ENCODE measurements at regions not wholly inside any gene's neighbourhood (a gene's known extent, or its start where the extent isn't known, plus 50 kb on each side); places are given as distances from the start of the nearest gene placed in this dataset.

DNA sequence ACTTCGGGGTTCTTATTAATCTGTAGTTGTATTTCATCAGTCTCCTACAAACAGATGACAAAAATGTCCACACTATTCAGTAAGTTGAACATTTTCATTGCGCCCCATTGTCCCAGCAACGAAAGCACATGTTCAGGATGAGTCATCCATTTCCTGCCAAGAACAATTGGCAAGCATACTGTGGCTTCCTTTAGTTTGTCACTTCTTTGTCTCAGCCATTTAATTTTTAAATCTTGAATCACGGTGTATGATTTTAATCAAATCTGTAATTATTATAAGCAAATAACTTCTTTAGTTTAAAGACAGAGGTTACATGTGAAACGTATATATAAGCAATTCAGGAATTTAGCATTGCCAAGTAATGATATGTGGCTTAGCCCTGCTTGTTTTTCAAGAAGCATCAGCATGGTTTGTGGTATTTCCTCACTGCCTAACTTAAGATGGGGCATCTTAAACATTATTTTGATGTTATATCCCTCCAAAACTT, 211.3 kb upstream of the KRR1 start:
- H3K4me3 ChIP-seq (ENCODE audit: low read depth, low read length): no peak overlapping the region
- DNase-seq (ENCODE audit: low read depth): no peak
- H3K27me3 ChIP-seq (ENCODE audit: control insufficient read depth, insufficient read depth, low read length): no peaks in the 10 kb centered on the region
- H3K36me3 ChIP-seq (ENCODE audit: control insufficient read depth, insufficient read depth, low read length): no peaks in the 10 kb centered on the region
- no peak for TF ChIP-seq CTCF (IDR thresholded peaks at IDR 0.05; ENCODE audit: insufficient read depth, low read length, poor library complexity, severe bottlenecking)

- H3K36me3 ChIP-seq (ENCODE audit: control insufficient read depth, insufficient read depth, low read length): no peaks in the 10 kb centered on the region
- TF ChIP-seq CTCF (IDR thresholded peaks at IDR 0.05; ENCODE audit: insufficient read depth, low read length, poor library complexity, severe bottlenecking): no peak
- DNase-seq (ENCODE audit: low read depth): no peak
- no peak overlapping the region for H3K4me3 ChIP-seq (ENCODE audit: low read depth, low read length)
- H3K27me3 ChIP-seq (ENCODE audit: control insufficient read depth, insufficient read depth, low read length): no peaks in the 10 kb centered on the region
These were observed 210.4 kb upstream of the KRR1 start for GRCh38 chr12:75721796-75722195.

GRCh38 chr12:75720812-75721641, 209.6 kb upstream of the KRR1 start:
- Histone ChIP-seq H3K36me3 (ENCODE audit: control insufficient read depth, insufficient read depth, low read length) (no peaks in the 10 kb centered on the region), H3K4me3 (ENCODE audit: low read depth, low read length) (no peak overlapping the region), H3K27me3 (ENCODE audit: control insufficient read depth, insufficient read depth, low read length) (no peaks in the 10 kb centered on the region)
- TF ChIP-seq CTCF (IDR thresholded peaks at IDR 0.05; ENCODE audit: insufficient read depth, low read length, poor library complexity, severe bottlenecking): no peak
- no peak for DNase-seq (ENCODE audit: low read depth)

DNA sequence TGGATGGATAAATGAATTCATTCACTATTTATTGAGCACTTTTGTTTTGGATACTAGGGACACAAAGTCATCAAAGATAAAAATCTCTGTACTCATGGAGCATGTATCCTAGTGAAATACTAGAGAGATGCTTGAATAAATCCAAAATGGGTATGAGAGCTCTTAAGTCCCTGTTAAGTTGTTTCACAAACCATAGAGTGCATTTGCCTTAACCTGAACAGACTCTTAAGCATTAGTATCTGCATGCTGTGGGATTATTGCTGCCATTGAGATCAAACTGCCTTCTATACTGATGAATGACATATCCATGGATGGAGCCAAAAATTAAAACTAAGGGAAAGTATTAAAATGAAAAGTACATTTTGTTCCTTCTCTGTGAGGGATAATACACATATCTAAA, 206.5 kb upstream of the KRR1 start:
- no peak for DNase-seq (ENCODE audit: low read depth)
- no peaks in the 10 kb centered on the region for H3K27me3 ChIP-seq (ENCODE audit: control insufficient read depth, insufficient read depth, low read length)
- no peak overlapping the region for H3K4me3 ChIP-seq (ENCODE audit: low read depth, low read length)
- no peak for TF ChIP-seq CTCF (IDR thresholded peaks at IDR 0.05; ENCODE audit: insufficient read depth, low read length, poor library complexity, severe bottlenecking)
- H3K36me3 ChIP-seq (ENCODE audit: control insufficient read depth, insufficient read depth, low read length): no peaks in the 10 kb centered on the region

DNA sequence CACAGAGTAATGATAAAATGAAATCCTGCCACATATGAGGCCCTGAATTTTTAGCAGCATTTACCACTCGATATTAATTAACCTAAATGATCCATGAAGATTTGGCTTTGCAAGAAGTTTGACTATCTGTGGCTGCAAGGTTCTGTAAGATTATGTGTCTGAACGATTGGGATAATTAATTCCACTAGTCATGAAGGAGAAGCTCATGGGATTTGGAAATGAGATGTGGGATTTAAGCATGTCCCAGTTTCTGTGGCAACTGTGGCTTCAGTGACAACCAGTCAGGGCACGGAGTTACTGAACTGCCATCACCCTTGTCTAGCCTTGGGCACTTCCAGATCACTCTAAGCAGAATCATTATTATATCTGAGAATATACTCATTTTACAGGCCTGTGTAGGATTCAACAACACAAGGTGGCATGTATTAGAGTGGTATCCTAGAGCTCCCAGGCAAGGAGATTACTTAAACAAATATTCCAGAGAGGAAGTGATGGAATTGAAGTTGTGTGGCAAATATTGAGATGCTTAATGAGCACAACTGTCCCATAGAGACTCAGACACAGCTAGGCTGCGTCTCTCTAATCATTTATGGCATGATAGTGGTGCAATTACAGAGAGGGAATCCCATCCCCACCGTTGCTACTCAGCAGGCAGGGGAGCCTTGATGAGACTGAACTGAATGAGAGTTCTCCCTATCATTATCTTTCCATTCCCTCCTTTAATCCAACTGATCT, 205.0 kb upstream of the KRR1 start:
- Histone ChIP-seq H3K4me3 (ENCODE audit: low read depth, low read length) (no peak overlapping the region), H3K36me3 (ENCODE audit: control insufficient read depth, insufficient read depth, low read length) (no peaks in the 10 kb centered on the region), H3K27me3 (ENCODE audit: control insufficient read depth, insufficient read depth, low read length) (no peaks in the 10 kb centered on the region)
- DNase-seq (ENCODE audit: low read depth): no peak
- TF ChIP-seq CTCF (IDR thresholded peaks at IDR 0.05; ENCODE audit: insufficient read depth, low read length, poor library complexity, severe bottlenecking): no peak

Data from kidney epithelial cell (primary cell).